GM18907 (cell line): ENCODE measurements at regions not wholly inside any gene's neighbourhood (a gene's known extent, or its start where the extent isn't known, plus 50 kb on each side); places are given as distances from the start of the nearest gene placed in this dataset.
A peak's percentile ranks its signal among the peaks of the same experiment; 100 is the strongest.

Source experiments
- ATAC-seq: cut with Tn5 transposase; IDR thresholded peaks from one replicate; pipeline ENCODE4 v1.9.1; 2021; ENCODE audit warnings: mild to moderate bottlenecking, moderate library complexity; ENCODE audit not compliant: unreplicated experiment

GRCh38 chr2:155696571-155696970, 636.0 kb downstream of the NR4A2 start:
- ATAC-seq: no peak

GRCh38 chr2:155695505-155695904, 637.0 kb downstream of the NR4A2 start:
- ATAC-seq: no peak

- no peak for ATAC-seq
Observed at GRCh38 chr2:155692856-155693255, 639.7 kb downstream of the NR4A2 start.

- no peak for ATAC-seq
Observed at GRCh38 chr2:155692106-155692505, 640.4 kb downstream of the NR4A2 start.

GRCh38 chr2:155690785-155691184, 641.7 kb downstream of the NR4A2 start:
- ATAC-seq: peak; percentile 84

- no peak for ATAC-seq
Observed at GRCh38 chr2:155689791-155690190, 642.7 kb downstream of the NR4A2 start.

GRCh38 chr2:155687181-155687580, 645.3 kb downstream of the NR4A2 start:
- ATAC-seq: no peak

- no peak for ATAC-seq
Observed at GRCh38 chr2:155679647-155680046, 652.9 kb downstream of the NR4A2 start.

- no peak for ATAC-seq
Observed at GRCh38 chr2:155675920-155676319, 656.6 kb downstream of the NR4A2 start.

- ATAC-seq: no peak
Observed at GRCh38 chr2:155665704-155666103, 666.8 kb downstream of the NR4A2 start.

- no peak for ATAC-seq
Observed at GRCh38 chr2:155663265-155663664, 669.3 kb downstream of the NR4A2 start.

GRCh38 chr2:155662224-155662623, 670.3 kb downstream of the NR4A2 start:
- ATAC-seq: no peak

- ATAC-seq: no peak
Observed at GRCh38 chr2:155653176-155653575, 679.3 kb downstream of the NR4A2 start.

GRCh38 chr2:155651851-155652250, 680.7 kb downstream of the NR4A2 start:
- ATAC-seq: no peak

GRCh38 chr2:155645791-155646190, 686.7 kb downstream of the NR4A2 start:
- no peak for ATAC-seq

GRCh38 chr2:155643056-155643775, 689.3 kb downstream of the NR4A2 start:
- ATAC-seq: no peak

GRCh38 chr2:155633887-155634570, 698.5 kb downstream of the NR4A2 start:
- peak; percentile 57 for ATAC-seq

GRCh38 chr2:155633060-155633839, 699.3 kb downstream of the NR4A2 start:
- ATAC-seq: no peak

GRCh38 chr2:155630760-155631159, 701.8 kb downstream of the NR4A2 start:
- ATAC-seq: no peak

GRCh38 chr2:155622443-155622842, 710.1 kb downstream of the NR4A2 start:
- ATAC-seq: no peak

- no peak for ATAC-seq
Observed at GRCh38 chr2:155600914-155601760, 731.4 kb downstream of the NR4A2 start.
